ENCODE measurements at regions not wholly inside any gene's neighbourhood (a gene's known extent, or its start where the extent isn't known, plus 50 kb on each side); places are given as distances from the start of the nearest gene placed in this dataset.

DNA sequence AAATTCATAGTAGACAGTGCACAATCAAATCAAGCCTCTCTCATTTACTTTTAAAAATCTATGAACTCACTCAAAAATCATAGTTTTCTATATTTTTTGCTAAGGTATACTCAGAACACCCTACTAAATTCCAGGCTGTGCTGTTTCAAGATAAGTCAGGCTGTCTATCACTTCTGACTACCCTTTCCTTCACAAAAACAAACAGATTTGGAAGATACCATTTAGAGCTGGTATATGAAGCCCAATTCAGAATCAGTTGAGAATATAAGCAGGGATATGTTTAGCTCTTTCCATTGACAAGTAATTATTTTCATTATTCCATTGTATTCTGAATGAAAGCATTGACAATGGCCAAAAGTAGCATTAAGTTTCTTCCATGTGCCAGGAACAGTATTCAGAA lies 53.1 kb downstream of the CXCL1 start:
- no peak for DNase-seq (ENCODE audit: low read depth, low spot score)
- H3K4me3 ChIP-seq (replicated peaks in 1 of 3; ENCODE audit: insufficient read depth in 1 of 3, low read depth in 1 of 3, low read length in 3 of 3), result no peak overlapping the region
- POLR2A ChIA-PET, result no interaction called here
- no peak for FAIRE-seq
- intact Hi-C loops (cut with micrococcal nuclease), result loop anchor here (2.0 to 5.0 kb wide), 4 partner anchors 54 to 612 kb away; partner anchors contain the start of genes CXCL1 and CXCL3
- no peak overlapping the region for H3K9ac ChIP-seq (replicated peaks; ENCODE audit: extremely low read depth, insufficient read depth, low read length)
- H3K27ac ChIP-seq (ENCODE audit: insufficient read depth, low read depth, low read length), result no peak overlapping the region
- H3K27me3 ChIP-seq (ENCODE audit: control insufficient read depth in 2 of 2, insufficient read depth in 2 of 2, low read length in 2 of 2), result no peaks in the 10 kb centered on the region
- no peak overlapping the region for H3K4me2 ChIP-seq (ENCODE audit: insufficient read depth, low read length)
- H4K20me1 ChIP-seq (replicated peaks; ENCODE audit: control insufficient read depth, extremely low read depth, insufficient read depth, low read length), result no peaks in the 10 kb centered on the region
- no peak overlapping the region for H2AFZ ChIP-seq (ENCODE audit: low read depth, low read length)
- no peaks in the 10 kb centered on the region for H3K9me1 ChIP-seq (replicated peaks; ENCODE audit: control insufficient read depth, extremely low read depth, insufficient read depth, low read length)
- TF ChIP-seq EZH2 (IDR thresholded peaks at IDR 0.05; ENCODE audit: borderline replicate concordance, low read depth, low read length, severe bottlenecking), result no peak
- no peak for TF ChIP-seq MYC (IDR thresholded peaks at IDR 0.05; ENCODE audit: low read depth, low read length)
- TF ChIP-seq, protein P1, sequence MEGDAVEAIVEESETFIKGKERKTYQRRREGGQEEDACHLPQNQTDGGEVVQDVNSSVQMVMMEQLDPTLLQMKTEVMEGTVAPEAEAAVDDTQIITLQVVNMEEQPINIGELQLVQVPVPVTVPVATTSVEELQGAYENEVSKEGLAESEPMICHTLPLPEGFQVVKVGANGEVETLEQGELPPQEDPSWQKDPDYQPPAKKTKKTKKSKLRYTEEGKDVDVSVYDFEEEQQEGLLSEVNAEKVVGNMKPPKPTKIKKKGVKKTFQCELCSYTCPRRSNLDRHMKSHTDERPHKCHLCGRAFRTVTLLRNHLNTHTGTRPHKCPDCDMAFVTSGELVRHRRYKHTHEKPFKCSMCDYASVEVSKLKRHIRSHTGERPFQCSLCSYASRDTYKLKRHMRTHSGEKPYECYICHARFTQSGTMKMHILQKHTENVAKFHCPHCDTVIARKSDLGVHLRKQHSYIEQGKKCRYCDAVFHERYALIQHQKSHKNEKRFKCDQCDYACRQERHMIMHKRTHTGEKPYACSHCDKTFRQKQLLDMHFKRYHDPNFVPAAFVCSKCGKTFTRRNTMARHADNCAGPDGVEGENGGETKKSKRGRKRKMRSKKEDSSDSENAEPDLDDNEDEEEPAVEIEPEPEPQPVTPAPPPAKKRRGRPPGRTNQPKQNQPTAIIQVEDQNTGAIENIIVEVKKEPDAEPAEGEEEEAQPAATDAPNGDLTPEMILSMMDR (IDR thresholded peaks at IDR 0.05; ENCODE audit: extremely low read depth in 1 of 2, insufficient read depth in 1 of 2, low read depth in 1 of 2, low read length in 2 of 2), result no peak
- CTCF ChIA-PET, result interaction anchor here (0.9 to 3.9 kb wide), 10 partner anchors 11 to 349 kb away, joined by 3 to 54 read pairs (median 6); no protein-coding TSS in a partner anchor
- H3K36me3 ChIP-seq (ENCODE audit: control insufficient read depth in 2 of 2, extremely low read depth in 1 of 2, insufficient read depth in 2 of 2, low read length in 2 of 2), result no peaks in the 10 kb centered on the region
- no peaks in the 10 kb centered on the region for H3K79me2 ChIP-seq (ENCODE audit: control insufficient read depth, insufficient read depth, low read length)
- no peaks in the 10 kb centered on the region for H3K9me3 ChIP-seq (replicated peaks; ENCODE audit: control insufficient read depth, insufficient read depth, low read length)
- dilution Hi-C loops (cut with MboI; ENCODE audit: extremely low pct_ligation_motif_present, low sequenced_read_pairs), result no loop called here
- no TSS peak for BruUV-seq (replicated peaks)
- peaks cover 10% of the 10 kb centered on the region for H3K4me1 ChIP-seq (ENCODE audit: control insufficient read depth, extremely low read depth, insufficient read depth, low read length)
